Astrocyte (in vitro differentiated cells and primary cell): ENCODE measurements at regions not wholly inside any gene's neighbourhood (a gene's known extent, or its start where the extent isn't known, plus 50 kb on each side); places are given as distances from the start of the nearest gene placed in this dataset.

Source experiments
- DNase-seq: peaks from one replicate; pipeline ENCODE4 v3.0.0-alpha.2; 2010; ENCODE audit warnings: low read depth
- FAIRE-seq: peaks from 2 replicates; lab custom pipeline; 2011; peaks lifted over from hg19 to GRCh38; lab: Jason Lieb, UNC
- H2AFZ ChIP-seq: 2 replicates; pipeline ENCODE4 v1.6.0; 2012; ENCODE audit warnings: low read depth, low read length, inconsistent platforms
- H3K27ac ChIP-seq: 2 replicates; pipeline ENCODE4 v1.5.1; 2011; ENCODE audit warnings: low read depth, low read length, inconsistent platforms
- H3K27me3 ChIP-seq: 2 replicates; pipeline ENCODE4 v1.6.0; 2011; ENCODE audit warnings: low read length, inconsistent platforms; ENCODE audit not compliant: insufficient read depth
- H3K36me3 ChIP-seq: 2 replicates; pipeline ENCODE4 v1.5.1; 2011; ENCODE audit warnings: low read length, inconsistent platforms; ENCODE audit not compliant: insufficient read depth
- H3K4me1 ChIP-seq: 2 replicates; pipeline ENCODE4 v1.5.1; 2011; ENCODE audit warnings: low read length, inconsistent platforms; ENCODE audit not compliant: insufficient read depth
- H3K4me2 ChIP-seq: 2 replicates; pipeline ENCODE4 v1.6.0; 2012; ENCODE audit warnings: low read length, inconsistent platforms
- H3K4me3 ChIP-seq: 2 replicates; pipeline ENCODE4 v1.5.1; 2011; ENCODE audit warnings: low read depth, mild to moderate bottlenecking, low read length, inconsistent platforms; ENCODE audit not compliant: insufficient read depth
- H3K79me2 ChIP-seq: 2 replicates; pipeline ENCODE4 v1.6.0; 2012; ENCODE audit warnings: mild to moderate bottlenecking, low read length, inconsistent platforms; ENCODE audit not compliant: insufficient read depth
- H3K9ac ChIP-seq: 2 replicates; pipeline ENCODE4 v1.6.0; 2012; ENCODE audit warnings: mild to moderate bottlenecking, low read length, inconsistent platforms
- H3K9me3 ChIP-seq: 2 replicates; pipeline ENCODE4 v1.5.1; 2012; ENCODE audit warnings: low read depth, mild to moderate bottlenecking, low read length, inconsistent platforms; ENCODE audit not compliant: insufficient read depth
- H4K20me1 ChIP-seq: 2 replicates; pipeline ENCODE4 v1.6.0; 2012; ENCODE audit warnings: low read length, inconsistent platforms; ENCODE audit not compliant: insufficient read depth
- H3K27ac Mint-ChIP-seq: one replicate; pipeline ENCODE4 v1.8.0; 2021; ENCODE audit warnings: mild to moderate bottlenecking, mixed read lengths; ENCODE audit not compliant: unreplicated experiment
- H3K27me3 Mint-ChIP-seq: one replicate; pipeline ENCODE4 v1.8.0; 2021; ENCODE audit warnings: low read depth, mixed read lengths; ENCODE audit not compliant: unreplicated experiment
- H3K36me3 Mint-ChIP-seq: one replicate; pipeline ENCODE4 v1.8.0; 2021; ENCODE audit warnings: low read depth, mixed read lengths; ENCODE audit not compliant: unreplicated experiment
- H3K4me1 Mint-ChIP-seq: one replicate; pipeline ENCODE4 v1.8.0; 2021; ENCODE audit warnings: low read depth, mixed read lengths; ENCODE audit not compliant: unreplicated experiment
- H3K4me3 Mint-ChIP-seq: one replicate; pipeline ENCODE4 v1.8.0; 2021; ENCODE audit warnings: mild to moderate bottlenecking, moderate library complexity, mixed read lengths; ENCODE audit not compliant: unreplicated experiment
- H3K9me3 Mint-ChIP-seq: one replicate; pipeline ENCODE4 v1.8.0; 2021; ENCODE audit warnings: mild to moderate bottlenecking, mixed read lengths; ENCODE audit not compliant: unreplicated experiment
- EZH2 ChIP-seq: IDR thresholded peaks from 2 replicates; pipeline ENCODE4 v1.6.1; 2012; ENCODE audit warnings: mild to moderate bottlenecking, low read length, inconsistent platforms; ENCODE audit not compliant: insufficient read depth
- TF ChIP-seq, protein P1 (sequence below): IDR thresholded peaks from 2 replicates; pipeline ENCODE4 v1.5.1; 2011; ENCODE audit warnings: low read depth, mild to moderate bottlenecking, inconsistent platforms, low read length, moderate library complexity; ENCODE audit not compliant: insufficient read depth

DNA sequence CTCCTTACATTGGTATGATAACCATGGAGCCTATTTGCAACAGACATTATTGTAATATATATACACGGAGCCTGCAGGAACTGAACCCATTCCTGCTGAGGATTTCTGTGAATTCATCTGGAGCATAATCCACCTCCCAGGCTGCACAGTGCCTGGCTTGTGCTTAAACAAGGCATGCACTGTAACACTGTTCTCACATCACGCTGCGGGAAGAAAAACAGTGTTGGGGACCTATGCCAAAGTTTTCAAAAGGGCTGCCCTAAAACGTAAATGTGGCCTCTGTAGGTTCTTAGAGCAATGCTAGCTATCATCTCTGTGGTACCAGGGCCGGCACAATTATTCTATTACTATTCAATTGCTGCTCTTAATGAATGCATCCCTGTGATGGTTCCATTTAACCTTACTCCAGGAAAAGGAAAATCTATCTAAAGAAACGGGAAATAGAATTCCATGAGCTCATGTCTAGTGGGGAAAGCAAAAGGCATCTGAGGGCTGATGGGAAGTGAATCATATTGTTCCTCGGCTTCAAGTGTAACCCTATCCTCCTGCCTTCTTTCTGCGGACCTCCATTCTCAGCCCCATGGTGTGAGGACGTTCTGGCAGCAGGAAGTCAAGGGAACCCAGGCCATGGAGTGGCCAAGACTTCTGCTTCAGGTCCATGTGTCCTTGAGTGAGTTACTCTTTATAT is 525.5 kb downstream of the SOX6 start:
- H3K4me2 ChIP-seq, result no peak overlapping the region
- peak overlapping the region; percentile 20 for H2AFZ ChIP-seq
- H3K4me3 ChIP-seq, result no peak overlapping the region
- no peak overlapping the region for H3K27ac Mint-ChIP-seq
- DNase-seq, result no peak
- TF ChIP-seq, protein P1, sequence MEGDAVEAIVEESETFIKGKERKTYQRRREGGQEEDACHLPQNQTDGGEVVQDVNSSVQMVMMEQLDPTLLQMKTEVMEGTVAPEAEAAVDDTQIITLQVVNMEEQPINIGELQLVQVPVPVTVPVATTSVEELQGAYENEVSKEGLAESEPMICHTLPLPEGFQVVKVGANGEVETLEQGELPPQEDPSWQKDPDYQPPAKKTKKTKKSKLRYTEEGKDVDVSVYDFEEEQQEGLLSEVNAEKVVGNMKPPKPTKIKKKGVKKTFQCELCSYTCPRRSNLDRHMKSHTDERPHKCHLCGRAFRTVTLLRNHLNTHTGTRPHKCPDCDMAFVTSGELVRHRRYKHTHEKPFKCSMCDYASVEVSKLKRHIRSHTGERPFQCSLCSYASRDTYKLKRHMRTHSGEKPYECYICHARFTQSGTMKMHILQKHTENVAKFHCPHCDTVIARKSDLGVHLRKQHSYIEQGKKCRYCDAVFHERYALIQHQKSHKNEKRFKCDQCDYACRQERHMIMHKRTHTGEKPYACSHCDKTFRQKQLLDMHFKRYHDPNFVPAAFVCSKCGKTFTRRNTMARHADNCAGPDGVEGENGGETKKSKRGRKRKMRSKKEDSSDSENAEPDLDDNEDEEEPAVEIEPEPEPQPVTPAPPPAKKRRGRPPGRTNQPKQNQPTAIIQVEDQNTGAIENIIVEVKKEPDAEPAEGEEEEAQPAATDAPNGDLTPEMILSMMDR, result no peak
- no peak for TF ChIP-seq EZH2
- H3K9ac ChIP-seq, result no peak overlapping the region
- H3K27me3 ChIP-seq, result no peaks in the 10 kb centered on the region
- H3K4me3 Mint-ChIP-seq, result no peak overlapping the region
- H3K79me2 ChIP-seq, result no peaks in the 10 kb centered on the region
- no peaks in the 10 kb centered on the region for H3K36me3 ChIP-seq
- no peak for FAIRE-seq
- H3K27ac ChIP-seq, result no peak overlapping the region
- no peaks in the 10 kb centered on the region for H4K20me1 ChIP-seq
- H3K9me3 Mint-ChIP-seq, result no peaks in the 10 kb centered on the region
- H3K9me3 ChIP-seq, result no peaks in the 10 kb centered on the region
- peaks cover 14% of the 10 kb centered on the region for H3K4me1 Mint-ChIP-seq
- H3K4me1 ChIP-seq, result peaks cover 10% of the 10 kb centered on the region
- peaks cover 2% of the 10 kb centered on the region for H3K27me3 Mint-ChIP-seq
- H3K36me3 Mint-ChIP-seq, result no peaks in the 10 kb centered on the region

DNA sequence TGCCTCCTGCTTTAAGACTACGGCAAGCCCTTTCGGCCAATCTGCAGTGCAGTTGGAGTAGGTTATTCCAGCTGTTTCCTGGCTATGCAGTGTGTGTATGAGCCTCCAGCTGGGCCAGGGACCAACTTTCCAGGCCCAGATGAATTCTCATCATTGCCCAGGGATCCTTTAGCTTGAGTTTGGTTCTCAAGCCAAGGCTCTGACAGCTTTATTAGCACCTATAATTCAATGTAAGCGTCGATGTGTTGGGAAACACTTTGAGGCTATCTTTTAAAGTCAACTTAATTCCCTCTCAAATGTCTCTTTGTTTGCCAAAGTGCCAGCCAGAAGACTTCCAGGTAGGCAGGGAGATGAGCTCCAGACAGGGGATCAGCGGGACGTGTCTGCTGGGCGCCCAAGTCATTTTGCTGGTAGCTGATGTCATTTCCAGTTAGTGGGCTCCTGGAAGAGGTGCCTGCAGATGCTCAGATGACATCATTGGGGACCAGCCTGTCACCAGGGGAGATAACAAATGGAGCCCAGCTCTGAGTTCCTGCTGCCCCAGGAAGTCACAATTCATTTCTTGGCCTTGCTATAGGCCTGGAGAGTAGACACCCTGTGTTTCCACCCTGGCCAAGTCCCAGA is 520.4 kb downstream of the SOX6 start:
- Histone ChIP-seq H3K9ac (no peak overlapping the region), H4K20me1 (no peaks in the 10 kb centered on the region), H3K27ac (no peak overlapping the region), H3K9me3 (no peaks in the 10 kb centered on the region), H3K27me3 (no peaks in the 10 kb centered on the region), H3K4me1 (no peaks in the 10 kb centered on the region), H3K36me3 (no peaks in the 10 kb centered on the region), H3K79me2 (no peaks in the 10 kb centered on the region), H2AFZ (no peak overlapping the region), H3K4me2 (no peak overlapping the region), H3K4me3 (no peak overlapping the region)
- Mint-ChIP-seq H3K4me3 (no peak overlapping the region), H3K27ac (no peak overlapping the region), H3K4me1 (peaks cover 4% of the 10 kb centered on the region), H3K9me3 (no peaks in the 10 kb centered on the region), H3K27me3 (peaks cover 12% of the 10 kb centered on the region), H3K36me3 (no peaks in the 10 kb centered on the region)
- FAIRE-seq, result no peak
- TF ChIP-seq EZH2, result no peak
- TF ChIP-seq, protein P1, result no peak
- DNase-seq, result no peak

DNA sequence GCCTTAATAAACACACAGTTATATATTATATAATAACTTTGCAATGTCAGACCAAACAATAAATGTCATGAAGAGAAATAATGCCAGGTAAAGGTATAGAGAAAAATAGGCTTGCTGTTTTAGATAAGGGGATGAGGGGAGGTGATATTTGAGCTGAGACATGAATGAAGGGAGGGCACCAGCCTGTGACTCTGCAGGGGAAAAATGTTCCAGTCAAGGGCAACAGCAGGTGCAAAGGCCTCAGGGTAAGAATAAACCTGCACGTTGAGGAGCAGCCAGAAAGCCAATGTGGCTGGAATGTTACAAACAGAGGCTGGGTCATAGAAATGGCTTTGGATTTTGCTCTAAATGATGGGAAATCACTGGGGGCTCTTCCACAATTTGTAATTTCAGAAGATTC is 519.6 kb downstream of the SOX6 start:
- Mint-ChIP-seq H3K9me3 (no peaks in the 10 kb centered on the region), H3K27me3 (peaks cover 13% of the 10 kb centered on the region), H3K36me3 (no peaks in the 10 kb centered on the region), H3K27ac (no peak overlapping the region), H3K4me3 (no peak overlapping the region), H3K4me1 (peaks cover 4% of the 10 kb centered on the region)
- no peaks in the 10 kb centered on the region for H3K4me1 ChIP-seq
- H3K27ac ChIP-seq, result no peak overlapping the region
- no peaks in the 10 kb centered on the region for H3K79me2 ChIP-seq
- FAIRE-seq (no peak), DNase-seq (no peak)
- no peaks in the 10 kb centered on the region for H3K36me3 ChIP-seq
- H3K9me3 ChIP-seq, result no peaks in the 10 kb centered on the region
- no peak for TF ChIP-seq EZH2
- TF ChIP-seq, protein P1, result no peak
- no peaks in the 10 kb centered on the region for H4K20me1 ChIP-seq
- H3K9ac ChIP-seq, result no peak overlapping the region
- no peak overlapping the region for H3K4me3 ChIP-seq
- H2AFZ ChIP-seq, result no peak overlapping the region
- no peaks in the 10 kb centered on the region for H3K27me3 ChIP-seq
- H3K4me2 ChIP-seq, result no peak overlapping the region
